K562 (cell line): ENCODE measurements at regions not wholly inside any gene's neighbourhood (a gene's known extent, or its start where the extent isn't known, plus 50 kb on each side); places are given as distances from the start of the nearest gene placed in this dataset.

Source experiments
- ATAC-seq: fragments of 200-7000 bp; cut with Tn5 transposase; 3 replicates; pipeline ENCODE4 v1.9.1; 2020; ENCODE audit warnings: moderate library complexity
- BruUV-seq: library from RNA; stranded (reverse); fragments of 400-500 nt; replicated peaks from 2 replicates; lab custom pipeline; 2021; lab: Mats Ljungman, UMichigan
- CTCF ChIA-PET: fragments of 300-600 bp; formaldehyde crosslinking; extraction: SDS; loops from one replicate; lab custom pipeline; 2021; ENCODE audit warnings: low intra/inter-chr PET ratio; lab: Yijun Ruan, JAX
- POLR2A ChIA-PET: fragments of 300-600, 350-650 bp; sonication (Branson Sonifier 250); formaldehyde crosslinking; extraction: SDS; loops from one replicate; lab custom pipeline; 2021; ENCODE audit warnings: antibody characterized with exemption, inconsistent platforms; lab: Yijun Ruan, JAX
- DNase-seq, 4 experiments: peaks; one replicate each; pipeline versions ENCODE4 v3.0.0 to v3.0.0-alpha.2; 2011 to 2018; ENCODE audit warnings: low spot score in 3 of 4, mixed read lengths in 3 of 4; ENCODE audit errors: extremely low read depth in 1 of 4
- FAIRE-seq: peaks from 2 replicates; lab custom pipeline; 2011; peaks lifted over from hg19 to GRCh38; lab: Jason Lieb, UNC
- H2AFZ ChIP-seq: 2 replicates; pipeline ENCODE4 v1.6.0; 2011; ENCODE audit warnings: low read depth, low read length, control low read depth, inconsistent platforms
- H3K27ac ChIP-seq: fragments of 200-600 bp; 3 replicates; pipeline ENCODE4 v1.8.0; 2011; ENCODE audit warnings: low read depth, mild to moderate bottlenecking, control low read depth, inconsistent platforms, low read length, moderate library complexity, mixed read lengths; ENCODE audit errors: extremely low read depth
- H3K27me3 ChIP-seq, 2 experiments: fragments of 300-600 bp in 1 of 2; 2 replicates in 1 of 2; 3 replicates in 1 of 2; pipeline versions ENCODE4 v1.6.0 to v1.8.0; 2011; ENCODE audit warnings: inconsistent platforms in 2 of 2, low read length in 2 of 2, mild to moderate bottlenecking in 1 of 2, mixed read lengths in 1 of 2, moderate library complexity in 1 of 2; ENCODE audit not compliant: control insufficient read depth in 2 of 2, insufficient read depth in 2 of 2
- H3K36me3 ChIP-seq: fragments of 300-600 bp; 3 replicates; pipeline ENCODE4 v1.8.0; 2011; ENCODE audit warnings: mild to moderate bottlenecking, low read length, inconsistent platforms; ENCODE audit not compliant: control insufficient read depth, insufficient read depth
- H3K4me1 ChIP-seq, 2 experiments: fragments of 200-600 bp in 1 of 2; replicated peaks in 1 of 2; 2 replicates in 1 of 2; 3 replicates in 1 of 2; pipeline versions ENCODE4 v1.5.1 to v1.8.0; 2011; ENCODE audit warnings: inconsistent platforms in 2 of 2, low read length in 2 of 2, mild to moderate bottlenecking in 1 of 2, mixed read lengths in 1 of 2, moderate library complexity in 1 of 2; ENCODE audit not compliant: control insufficient read depth in 2 of 2, insufficient read depth in 2 of 2
- H3K4me2 ChIP-seq: 2 replicates; pipeline ENCODE4 v1.6.1; 2011; ENCODE audit warnings: low read length, control low read depth, inconsistent platforms, mixed read lengths; ENCODE audit not compliant: insufficient read depth
- H3K4me3 ChIP-seq: fragments of 200-600 bp; sonication (generic), shearing (Covaris generic); 2 replicates; pipeline ENCODE4 v1.5.1; 2016; ENCODE audit warnings: control low read depth, inconsistent platforms
- H3K79me2 ChIP-seq: fragments of 200-600 bp; 3 replicates; pipeline ENCODE4 v1.8.0; 2011; ENCODE audit warnings: low read length, inconsistent platforms; ENCODE audit not compliant: control insufficient read depth, insufficient read depth
- H3K9ac ChIP-seq, 2 experiments: 2 replicates each; pipeline versions ENCODE4 v1.6.0 to v1.6.1; 2011; ENCODE audit warnings: low read depth in 2 of 2, low read length in 2 of 2, control low read depth in 1 of 2, inconsistent platforms in 1 of 2, mild to moderate bottlenecking in 1 of 2, mixed read lengths in 1 of 2; ENCODE audit not compliant: insufficient read depth in 1 of 2
- H3K9me1 ChIP-seq: one replicate; pipeline ENCODE4 v1.6.0; 2011; ENCODE audit warnings: inconsistent platforms, mild to moderate bottlenecking, low read length, moderate library complexity; ENCODE audit not compliant: control insufficient read depth, insufficient read depth
- H3K9me3 ChIP-seq: replicated peaks from 2 replicates; pipeline ENCODE4 v1.5.1; 2011; ENCODE audit warnings: low read depth, low read length, inconsistent platforms; ENCODE audit not compliant: control insufficient read depth, insufficient read depth
- H4K20me1 ChIP-seq: replicated peaks from 2 replicates; pipeline ENCODE4 v1.6.1; 2011; ENCODE audit warnings: low read length, inconsistent platforms, mixed read lengths; ENCODE audit not compliant: control insufficient read depth, insufficient read depth
- ARID2 ChIP-seq: fragments of 450-650 bp; IDR thresholded peaks from 2 replicates; pipeline ENCODE4 v1.6.1; 2017; ENCODE audit warnings: antibody characterized with exemption, mild to moderate bottlenecking
- ASH1L ChIP-seq: fragments of 450-650 bp; IDR thresholded peaks from 2 replicates; pipeline ENCODE4 v1.6.1; 2018; ENCODE audit warnings: borderline replicate concordance, mild to moderate bottlenecking, low read depth; ENCODE audit not compliant: partially characterized antibody
- ETV5 ChIP-seq: sonication (generic); formaldehyde crosslinking; IDR thresholded peaks from 2 replicates; pipeline ENCODE4 v1.4.0; 2020; ENCODE audit warnings: low read depth, mild to moderate bottlenecking, missing genetic modification reagents
- FOXJ2 ChIP-seq: fragments of 200-800 bp; sonication (Bioruptor generic); IDR thresholded peaks from 2 replicates; pipeline ENCODE4 v1.6.1; 2016; ENCODE audit warnings: missing genetic modification characterization, missing compliant biosample characterization
- HOXB6 ChIP-seq: fragments of 250-450 bp; sonication (Bioruptor Pico); IDR thresholded peaks from 2 replicates; pipeline ENCODE4 v1.5.1; 2022; ENCODE audit warnings: mild to moderate bottlenecking, borderline replicate concordance
- MAFF ChIP-seq: IDR thresholded peaks from 2 replicates; pipeline ENCODE4 v1.6.1; 2012; ENCODE audit warnings: low read length, improper control_type of control experiment
- MAFG ChIP-seq: fragments of 450-650 bp; conservative IDR thresholded peaks from 2 replicates; pipeline ENCODE4 v1.6.1; 2016; ENCODE audit warnings: missing genetic modification characterization, missing compliant biosample characterization
- NEUROD1 ChIP-seq: fragments of 150-350 bp; IDR thresholded peaks from 2 replicates; pipeline ENCODE4 v1.6.1; 2014; ENCODE audit warnings: borderline replicate concordance, low read length, low read depth; ENCODE audit not compliant: partially characterized antibody
- NUFIP1 ChIP-seq: fragments of 450-650 bp; IDR thresholded peaks from 2 replicates; pipeline ENCODE4 v1.6.1; 2018; ENCODE audit not compliant: partially characterized antibody
- PHF20 ChIP-seq: fragments of 450-650 bp; IDR thresholded peaks from 2 replicates; pipeline ENCODE4 v1.6.1; 2018; ENCODE audit not compliant: partially characterized antibody
- POLR2A ChIP-seq: fragments of 450-650 bp; conservative IDR thresholded peaks from 2 replicates; pipeline ENCODE4 v1.6.1; 2016
- POLR2G ChIP-seq: fragments of 200-400 bp; formaldehyde crosslinking; IDR thresholded peaks from 2 replicates; pipeline ENCODE4 v1.6.1; 2017; ENCODE audit warnings: low read depth, mild to moderate bottlenecking, antibody characterized with exemption, low read length, moderate library complexity
- POLR3G ChIP-seq: IDR thresholded peaks from 2 replicates; pipeline ENCODE4 v1.6.1; 2011; ENCODE audit not compliant: insufficient read length, insufficient replicate concordance; ENCODE audit errors: extremely low read depth
- POU5F1 ChIP-seq: fragments of 150-350 bp; IDR thresholded peaks from 2 replicates; pipeline ENCODE4 v1.6.1; 2014; ENCODE audit warnings: borderline replicate concordance, low read length, low read depth, mild to moderate bottlenecking; ENCODE audit not compliant: partially characterized antibody
- PRMT5 ChIP-seq: sonication (generic); formaldehyde crosslinking; IDR thresholded peaks from 2 replicates; pipeline ENCODE4 v1.5.0; 2020; ENCODE audit warnings: missing genetic modification reagents
- RBM14 ChIP-seq: fragments of 200-400 bp; formaldehyde crosslinking; IDR thresholded peaks from 2 replicates; pipeline ENCODE4 v1.6.1; 2018; ENCODE audit warnings: low read depth, mild to moderate bottlenecking, low read length, moderate library complexity, borderline replicate concordance; ENCODE audit not compliant: insufficient read depth
- TAF9B ChIP-seq: fragments of 450-650 bp; IDR thresholded peaks from 2 replicates; pipeline ENCODE4 v1.6.1; 2018; ENCODE audit warnings: mild to moderate bottlenecking; ENCODE audit not compliant: partially characterized antibody
- ZNF431 ChIP-seq: sonication (generic); formaldehyde crosslinking; IDR thresholded peaks from 2 replicates; pipeline ENCODE4 v1.8.0; 2022; ENCODE audit warnings: mild to moderate bottlenecking, missing genetic modification reagents
- WGBS: fragments of 100-300 bp; shearing (Covaris generic); methylation state at CpG from one replicate; pipeline ENCODE4 v1.1.6; 2016; ENCODE audit warnings: low coverage, mixed read lengths; ENCODE audit not compliant: insufficient coverage; ENCODE audit errors: missing lambda C conversion rate; 5-methylcytosine and 5-hydroxymethylcytosine counted together
- in situ Hi-C: fragments of 300-500 bp; cut with MboI; formaldehyde crosslinking; loops from 4 replicates; pipeline ENCODE4 v1.15.0; 2018; ENCODE audit warnings: inconsistent platforms, mixed read lengths
- intact Hi-C: fragments of 100-400 bp; cut with micrococcal nuclease; formaldehyde crosslinking; loops from 2 replicates; pipeline ENCODE4 v1.14.2; 2022
- TF ChIP-seq, protein P1 (sequence below): fragments of 250-450 bp; sonication (Bioruptor Pico); IDR thresholded peaks from 2 replicates; pipeline ENCODE4 v1.6.1; 2021; ENCODE audit warnings: mild to moderate bottlenecking
- TF ChIP-seq, protein P2 (sequence below), 2 experiments: fragments of 450-650 bp in 1 of 2; sonication (generic) in 1 of 2; formaldehyde crosslinking; conservative IDR thresholded peaks; 2 replicates each; pipeline versions ENCODE4 v1.4.0 to v1.8.1; 2020 to 2022; ENCODE audit warnings: mild to moderate bottlenecking in 1 of 2, missing genetic modification reagents in 1 of 2

DNA sequence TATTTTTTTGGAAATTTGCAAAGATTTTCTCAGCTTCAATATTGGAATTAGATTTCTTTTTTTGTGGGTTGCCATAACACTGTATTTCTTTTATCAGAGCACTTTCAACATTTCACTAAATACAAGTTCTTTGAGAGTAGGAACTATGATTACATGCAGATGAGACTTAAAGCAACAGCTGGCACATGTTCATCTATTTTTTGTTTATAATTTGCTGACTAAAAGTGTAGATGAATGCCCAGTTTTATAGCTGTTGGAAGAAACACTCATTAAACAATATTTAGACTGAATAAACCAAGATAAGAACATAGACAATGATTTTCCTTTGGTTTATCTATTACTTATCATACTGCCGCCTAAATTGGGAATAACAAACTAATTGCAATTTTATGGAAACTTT is 803.0 kb upstream of the KLHL1 start:
- Histone ChIP-seq H3K9me3 (no peaks in the 10 kb centered on the region), H3K9me1 (no peaks in the 10 kb centered on the region), H3K4me1 (no peaks in the 10 kb centered on the region), H3K27me3 (no peaks in the 10 kb centered on the region), H3K9ac (no peak overlapping the region), H2AFZ (no peak overlapping the region), H3K4me3 (no peak overlapping the region), H4K20me1 (no peaks in the 10 kb centered on the region), H3K79me2 (no peaks in the 10 kb centered on the region), H3K36me3 (no peaks in the 10 kb centered on the region), H3K4me2 (no peak overlapping the region), H3K27ac (no peak overlapping the region)
- in situ Hi-C loops (no loop called here), intact Hi-C loops (no loop called here)
- FAIRE-seq: no peak
- no TSS peak for BruUV-seq
- 0% methylated on average over 1 of the region's 1 CpG for WGBS
- DNase-seq: no peak
- TF ChIP-seq POLR2A (no peak), POLR3G (no peak), TAF9B (no peak), ZNF431 (CRISPR knock-in tag) (no peak), PRMT5 (CRISPR knock-in tag) (no peak), POU5F1 (no peak), MAFG (tag) (no peak), RBM14 (no peak), ASH1L (no peak), POLR2G (no peak), ARID2 (no peak), PHF20 (no peak), FOXJ2 (tag) (no peak), NEUROD1 (no peak), ETV5 (CRISPR knock-in tag) (no peak), NUFIP1 (no peak), MAFF (no peak), HOXB6 (CRISPR knock-in tag) (no peak)
- TF ChIP-seq, protein P1, sequence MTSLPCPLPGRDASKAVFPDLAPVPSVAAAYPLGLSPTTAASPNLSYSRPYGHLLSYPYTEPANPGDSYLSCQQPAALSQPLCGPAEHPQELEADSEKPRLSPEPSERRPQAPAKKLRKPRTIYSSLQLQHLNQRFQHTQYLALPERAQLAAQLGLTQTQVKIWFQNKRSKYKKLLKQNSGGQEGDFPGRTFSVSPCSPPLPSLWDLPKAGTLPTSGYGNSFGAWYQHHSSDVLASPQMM: no peak
- TF ChIP-seq, protein P2, sequence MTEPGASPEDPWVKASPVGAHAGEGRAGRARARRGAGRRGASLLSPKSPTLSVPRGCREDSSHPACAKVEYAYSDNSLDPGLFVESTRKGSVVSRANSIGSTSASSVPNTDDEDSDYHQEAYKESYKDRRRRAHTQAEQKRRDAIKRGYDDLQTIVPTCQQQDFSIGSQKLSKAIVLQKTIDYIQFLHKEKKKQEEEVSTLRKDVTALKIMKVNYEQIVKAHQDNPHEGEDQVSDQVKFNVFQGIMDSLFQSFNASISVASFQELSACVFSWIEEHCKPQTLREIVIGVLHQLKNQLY (CRISPR knock-in tag; conservative IDR thresholded peaks at IDR 0.05): no peak
- CTCF ChIA-PET: no interaction called here
- no peak for ATAC-seq
- POLR2A ChIA-PET: no interaction called here
